ENCODE measurements at regions not wholly inside any gene's neighbourhood (a gene's known extent, or its start where the extent isn't known, plus 50 kb on each side); places are given as distances from the start of the nearest gene placed in this dataset.

- TF ChIP-seq CTCF (conservative IDR thresholded peaks at IDR 0.05 in 1 of 2, IDR thresholded peaks at IDR 0.05 in 1 of 2; ENCODE audit: extremely low read depth in 1 of 2, insufficient read depth in 1 of 2, low read depth in 1 of 2, low read length in 2 of 2) (no peak), EZH2 (IDR thresholded peaks at IDR 0.05; ENCODE audit: borderline replicate concordance, low read length) (no peak)
Observed at GRCh38 chr4:174096999-174097398, 186.5 kb downstream of the FBXO8 start.

All from mammary epithelial cell (primary cell).